Activated gamma-delta T cell treated with Interleukin-2 at 50 U/mL for 16 hours (primary cell): ENCODE measurements at regions not wholly inside any gene's neighbourhood (a gene's known extent, or its start where the extent isn't known, plus 50 kb on each side); places are given as distances from the start of the nearest gene placed in this dataset.

Experiments
- DNase-seq: peaks from one replicate; pipeline ENCODE4 v3.0.0-alpha.2; 2020

GRCh38 chr15:69853544-69853951 lies 244.2 kb downstream of the TLE3 start:
- DNase-seq: no peak

- DNase-seq: no peak
Observed at GRCh38 chr15:69854001-69854400, 243.7 kb downstream of the TLE3 start.

- DNase-seq: no peak
Observed at GRCh38 chr15:69854521-69855181, 243.1 kb downstream of the TLE3 start.

GRCh38 chr15:69855258-69856000 lies 242.3 kb downstream of the TLE3 start:
- DNase-seq: no peak

- no peak for DNase-seq
Observed at GRCh38 chr15:69857250-69857649, 240.5 kb downstream of the TLE3 start.

- DNase-seq: peak; percentile 19
Observed at GRCh38 chr15:69857686-69858391, 239.9 kb downstream of the TLE3 start.

GRCh38 chr15:69858456-69858855 lies 239.3 kb downstream of the TLE3 start:
- DNase-seq: no peak

- DNase-seq: no peak
Observed at GRCh38 chr15:69859866-69860265, 237.9 kb downstream of the TLE3 start.

- no peak for DNase-seq
Observed at GRCh38 chr15:69860321-69860720, 237.4 kb downstream of the TLE3 start.

GRCh38 chr15:69860921-69861320 lies 236.8 kb downstream of the TLE3 start:
- no peak for DNase-seq

GRCh38 chr15:69861331-69862171 lies 236.2 kb downstream of the TLE3 start:
- no peak for DNase-seq

GRCh38 chr15:69862540-69862939 lies 235.2 kb downstream of the TLE3 start:
- no peak for DNase-seq

GRCh38 chr15:69863446-69863845 lies 234.3 kb downstream of the TLE3 start:
- no peak for DNase-seq

GRCh38 chr15:69865369-69865768 lies 232.3 kb downstream of the TLE3 start:
- no peak for DNase-seq

GRCh38 chr15:69868756-69869155 lies 229.0 kb downstream of the TLE3 start:
- DNase-seq: no peak

- no peak for DNase-seq
Observed at GRCh38 chr15:69869291-69869690, 228.4 kb downstream of the TLE3 start.

GRCh38 chr15:69869881-69870505 lies 227.7 kb downstream of the TLE3 start:
- DNase-seq: no peak

GRCh38 chr15:69871511-69872134 lies 226.1 kb downstream of the TLE3 start:
- DNase-seq: no peak

- DNase-seq: no peak
Observed at GRCh38 chr15:69873807-69874206, 223.9 kb downstream of the TLE3 start.

GRCh38 chr15:69874321-69874720 lies 223.4 kb downstream of the TLE3 start:
- no peak for DNase-seq

- no peak for DNase-seq
Observed at GRCh38 chr15:69876064-69876940, 221.4 kb downstream of the TLE3 start.
